ENCODE measurements at regions not wholly inside any gene's neighbourhood (a gene's known extent, or its start where the extent isn't known, plus 50 kb on each side); places are given as distances from the start of the nearest gene placed in this dataset.

DNA sequence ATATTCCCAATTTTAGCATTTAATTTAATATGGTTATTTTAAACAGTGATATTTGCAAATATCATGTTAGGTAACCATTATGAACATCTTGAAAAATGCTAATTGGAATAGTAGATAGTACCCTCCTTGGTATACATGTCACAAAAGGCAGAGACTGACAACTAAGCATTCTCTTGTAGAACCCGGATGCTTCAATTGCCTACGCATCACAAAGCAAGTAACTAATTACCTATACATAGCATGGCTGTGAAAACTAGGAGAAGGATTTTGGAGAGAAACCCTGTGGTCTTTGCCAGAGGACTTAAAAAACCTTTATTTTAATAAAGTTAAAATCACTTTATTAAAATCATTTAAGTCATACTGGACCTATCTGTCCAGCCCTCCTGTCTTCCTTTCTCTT lies 764.1 kb upstream of the TENM3 start:
- peaks cover 78% of the 10 kb centered on the region for H3K27me3 ChIP-seq (replicated peaks; ENCODE audit: insufficient read depth, low read depth, low read length, poor library complexity)
- H3K27ac ChIP-seq (ENCODE audit: low read depth, low read length, poor library complexity, severe bottlenecking): no peak overlapping the region
- DNase-seq (ENCODE audit: low spot score): no peak
- TF ChIP-seq, protein P1, sequence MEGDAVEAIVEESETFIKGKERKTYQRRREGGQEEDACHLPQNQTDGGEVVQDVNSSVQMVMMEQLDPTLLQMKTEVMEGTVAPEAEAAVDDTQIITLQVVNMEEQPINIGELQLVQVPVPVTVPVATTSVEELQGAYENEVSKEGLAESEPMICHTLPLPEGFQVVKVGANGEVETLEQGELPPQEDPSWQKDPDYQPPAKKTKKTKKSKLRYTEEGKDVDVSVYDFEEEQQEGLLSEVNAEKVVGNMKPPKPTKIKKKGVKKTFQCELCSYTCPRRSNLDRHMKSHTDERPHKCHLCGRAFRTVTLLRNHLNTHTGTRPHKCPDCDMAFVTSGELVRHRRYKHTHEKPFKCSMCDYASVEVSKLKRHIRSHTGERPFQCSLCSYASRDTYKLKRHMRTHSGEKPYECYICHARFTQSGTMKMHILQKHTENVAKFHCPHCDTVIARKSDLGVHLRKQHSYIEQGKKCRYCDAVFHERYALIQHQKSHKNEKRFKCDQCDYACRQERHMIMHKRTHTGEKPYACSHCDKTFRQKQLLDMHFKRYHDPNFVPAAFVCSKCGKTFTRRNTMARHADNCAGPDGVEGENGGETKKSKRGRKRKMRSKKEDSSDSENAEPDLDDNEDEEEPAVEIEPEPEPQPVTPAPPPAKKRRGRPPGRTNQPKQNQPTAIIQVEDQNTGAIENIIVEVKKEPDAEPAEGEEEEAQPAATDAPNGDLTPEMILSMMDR (conservative IDR thresholded peaks at IDR 0.05; ENCODE audit: low read depth, low read length): no peak
- TF ChIP-seq EZH2 (IDR thresholded peaks at IDR 0.05; ENCODE audit: borderline replicate concordance, low read depth, low read length, poor library complexity, severe bottlenecking): no peak
- no TSS peak for BruUV-seq (replicated peaks)
- CTCF ChIA-PET: no interaction called here
- no peaks in the 10 kb centered on the region for H3K36me3 ChIP-seq (ENCODE audit: insufficient read depth, low read length, poor library complexity, severe bottlenecking)
- H3K4me1 ChIP-seq (ENCODE audit: insufficient read depth, low read length, poor library complexity, severe bottlenecking): no peaks in the 10 kb centered on the region
- POLR2A ChIA-PET (ENCODE audit: low non-redundant PET): no interaction called here
- no peaks in the 10 kb centered on the region for H3K9me3 ChIP-seq (ENCODE audit: low read depth, low read length, poor library complexity, severe bottlenecking)
- H3K4me3 ChIP-seq (ENCODE audit: low read depth, low read length, poor library complexity, severe bottlenecking): no peak overlapping the region
- intact Hi-C loops (cut with micrococcal nuclease; ENCODE audit: unreplicated experiment): no loop called here

- Histone ChIP-seq H3K9me3 (ENCODE audit: low read depth, low read length, poor library complexity, severe bottlenecking) (no peaks in the 10 kb centered on the region), H3K27me3 (replicated peaks; ENCODE audit: insufficient read depth, low read depth, low read length, poor library complexity) (peaks cover 85% of the 10 kb centered on the region), H3K36me3 (ENCODE audit: insufficient read depth, low read length, poor library complexity, severe bottlenecking) (no peaks in the 10 kb centered on the region), H3K27ac (ENCODE audit: low read depth, low read length, poor library complexity, severe bottlenecking) (no peak overlapping the region), H3K4me1 (ENCODE audit: insufficient read depth, low read length, poor library complexity, severe bottlenecking) (no peaks in the 10 kb centered on the region), H3K4me3 (ENCODE audit: low read depth, low read length, poor library complexity, severe bottlenecking) (no peak overlapping the region)
- no peak for DNase-seq (ENCODE audit: low spot score)
- TF ChIP-seq, protein P1 (conservative IDR thresholded peaks at IDR 0.05; ENCODE audit: low read depth, low read length): no peak
- no peak for TF ChIP-seq EZH2 (IDR thresholded peaks at IDR 0.05; ENCODE audit: borderline replicate concordance, low read depth, low read length, poor library complexity, severe bottlenecking)
- intact Hi-C loops (cut with micrococcal nuclease; ENCODE audit: unreplicated experiment): no loop called here
- ChIA-PET POLR2A (ENCODE audit: low non-redundant PET) (no interaction called here), CTCF (no interaction called here)
- no TSS peak for BruUV-seq (replicated peaks)
Observed at GRCh38 chr4:181484396-181484795, 758.8 kb upstream of the TENM3 start.

DNA sequence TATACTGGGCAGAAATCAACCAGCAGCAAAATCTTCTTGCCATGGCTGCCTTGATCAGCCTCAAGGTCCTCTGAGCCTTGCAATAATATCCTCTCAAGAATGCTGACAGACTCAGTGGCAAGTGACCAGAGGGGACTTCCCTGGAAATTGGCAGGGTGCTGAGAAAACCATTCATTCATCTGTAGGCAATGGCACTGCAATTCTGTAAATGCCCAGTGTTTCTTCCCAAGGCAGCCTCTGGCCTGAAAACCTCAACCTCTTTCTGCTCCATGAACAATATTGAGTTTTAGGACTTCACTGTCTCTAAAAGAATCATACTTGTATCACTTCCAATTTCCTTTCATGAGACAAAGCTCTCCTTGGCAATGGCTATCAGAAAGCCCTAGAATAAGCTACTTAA lies 754.3 kb upstream of the TENM3 start:
- no TSS peak for BruUV-seq (replicated peaks)
- TF ChIP-seq, protein P1 (conservative IDR thresholded peaks at IDR 0.05; ENCODE audit: low read depth, low read length): no peak
- TF ChIP-seq EZH2 (IDR thresholded peaks at IDR 0.05; ENCODE audit: borderline replicate concordance, low read depth, low read length, poor library complexity, severe bottlenecking): no peak
- Histone ChIP-seq H3K4me3 (ENCODE audit: low read depth, low read length, poor library complexity, severe bottlenecking) (no peak overlapping the region), H3K9me3 (ENCODE audit: low read depth, low read length, poor library complexity, severe bottlenecking) (no peaks in the 10 kb centered on the region), H3K36me3 (ENCODE audit: insufficient read depth, low read length, poor library complexity, severe bottlenecking) (no peaks in the 10 kb centered on the region), H3K4me1 (ENCODE audit: insufficient read depth, low read length, poor library complexity, severe bottlenecking) (no peaks in the 10 kb centered on the region), H3K27ac (ENCODE audit: low read depth, low read length, poor library complexity, severe bottlenecking) (no peak overlapping the region), H3K27me3 (replicated peaks; ENCODE audit: insufficient read depth, low read depth, low read length, poor library complexity) (peaks cover 89% of the 10 kb centered on the region)
- intact Hi-C loops (cut with micrococcal nuclease; ENCODE audit: unreplicated experiment): no loop called here
- ChIA-PET POLR2A (ENCODE audit: low non-redundant PET) (no interaction called here), CTCF (no interaction called here)
- no peak for DNase-seq (ENCODE audit: low spot score)
